ENCODE measurements at regions not wholly inside any gene's neighbourhood (a gene's known extent, or its start where the extent isn't known, plus 50 kb on each side); places are given as distances from the start of the nearest gene placed in this dataset.

- TF ChIP-seq CTCF (IDR thresholded peaks at IDR 0.05; ENCODE audit: insufficient read depth, low read length, poor library complexity, severe bottlenecking) = no peak
- no peak for DNase-seq (ENCODE audit: low read depth)
- H3K36me3 ChIP-seq (ENCODE audit: control insufficient read depth, insufficient read depth, low read length) = no peaks in the 10 kb centered on the region
- H3K4me3 ChIP-seq (ENCODE audit: low read depth, low read length) = no peak overlapping the region
- no peaks in the 10 kb centered on the region for H3K27me3 ChIP-seq (ENCODE audit: control insufficient read depth, insufficient read depth, low read length)
Observed at GRCh38 chr5:67520161-67520908, 323.7 kb upstream of the CD180 start.

DNA sequence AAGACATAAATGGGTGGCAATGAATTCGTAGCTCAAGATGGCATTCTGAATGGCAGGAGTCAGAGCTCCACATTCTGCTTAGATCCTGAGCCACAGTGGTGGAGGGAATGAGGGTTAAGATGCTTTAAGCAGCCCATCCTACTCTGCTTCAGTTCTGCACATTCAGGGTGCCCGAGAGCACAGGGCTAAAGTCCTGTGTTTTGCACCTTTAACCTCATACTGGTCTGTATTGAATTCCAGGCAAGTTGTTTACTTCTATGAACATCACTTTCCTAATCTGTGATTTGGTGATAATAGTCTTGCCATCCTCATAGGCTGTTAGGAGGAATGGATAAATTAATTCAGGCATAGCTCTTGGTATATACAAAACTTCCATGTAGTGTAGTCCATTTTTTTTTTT is 321.6 kb upstream of the CD180 start:
- Histone ChIP-seq H3K27me3 (ENCODE audit: control insufficient read depth, insufficient read depth, low read length) (no peaks in the 10 kb centered on the region), H3K4me3 (ENCODE audit: low read depth, low read length) (no peak overlapping the region), H3K36me3 (ENCODE audit: control insufficient read depth, insufficient read depth, low read length) (no peaks in the 10 kb centered on the region)
- no peak for DNase-seq (ENCODE audit: low read depth)
- no peak for TF ChIP-seq CTCF (IDR thresholded peaks at IDR 0.05; ENCODE audit: insufficient read depth, low read length, poor library complexity, severe bottlenecking)

- H3K27me3 ChIP-seq (ENCODE audit: control insufficient read depth, insufficient read depth, low read length) = no peaks in the 10 kb centered on the region
- no peaks in the 10 kb centered on the region for H3K36me3 ChIP-seq (ENCODE audit: control insufficient read depth, insufficient read depth, low read length)
- TF ChIP-seq CTCF (IDR thresholded peaks at IDR 0.05; ENCODE audit: insufficient read depth, low read length, poor library complexity, severe bottlenecking) = no peak
- no peak overlapping the region for H3K4me3 ChIP-seq (ENCODE audit: low read depth, low read length)
- DNase-seq (ENCODE audit: low read depth) = peak; percentile 7
Observed at GRCh38 chr5:67516948-67517565, 320.5 kb upstream of the CD180 start.

DNA sequence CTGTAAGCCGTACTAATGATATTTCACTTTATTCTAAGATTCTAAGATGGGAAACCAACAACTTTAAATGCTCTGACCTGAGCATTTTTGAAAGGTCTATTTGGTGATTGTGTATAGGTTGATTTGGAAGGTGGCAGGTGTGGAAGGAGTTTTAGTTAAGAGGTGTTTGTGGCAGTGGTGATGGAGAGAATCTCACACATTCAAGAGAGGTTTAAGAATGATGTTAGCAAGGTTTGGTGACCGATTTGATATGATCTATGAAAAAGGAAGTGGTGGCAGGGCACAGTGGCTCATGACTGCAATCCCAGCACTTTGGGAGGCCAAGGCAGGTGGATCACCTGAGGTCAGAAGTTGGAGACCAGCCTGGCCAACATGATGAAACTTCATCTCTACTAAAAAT is 319.2 kb upstream of the CD180 start:
- Histone ChIP-seq H3K27me3 (ENCODE audit: control insufficient read depth, insufficient read depth, low read length) (no peaks in the 10 kb centered on the region), H3K4me3 (ENCODE audit: low read depth, low read length) (no peak overlapping the region), H3K36me3 (ENCODE audit: control insufficient read depth, insufficient read depth, low read length) (no peaks in the 10 kb centered on the region)
- no peak for TF ChIP-seq CTCF (IDR thresholded peaks at IDR 0.05; ENCODE audit: insufficient read depth, low read length, poor library complexity, severe bottlenecking)
- DNase-seq (ENCODE audit: low read depth) = no peak

DNA sequence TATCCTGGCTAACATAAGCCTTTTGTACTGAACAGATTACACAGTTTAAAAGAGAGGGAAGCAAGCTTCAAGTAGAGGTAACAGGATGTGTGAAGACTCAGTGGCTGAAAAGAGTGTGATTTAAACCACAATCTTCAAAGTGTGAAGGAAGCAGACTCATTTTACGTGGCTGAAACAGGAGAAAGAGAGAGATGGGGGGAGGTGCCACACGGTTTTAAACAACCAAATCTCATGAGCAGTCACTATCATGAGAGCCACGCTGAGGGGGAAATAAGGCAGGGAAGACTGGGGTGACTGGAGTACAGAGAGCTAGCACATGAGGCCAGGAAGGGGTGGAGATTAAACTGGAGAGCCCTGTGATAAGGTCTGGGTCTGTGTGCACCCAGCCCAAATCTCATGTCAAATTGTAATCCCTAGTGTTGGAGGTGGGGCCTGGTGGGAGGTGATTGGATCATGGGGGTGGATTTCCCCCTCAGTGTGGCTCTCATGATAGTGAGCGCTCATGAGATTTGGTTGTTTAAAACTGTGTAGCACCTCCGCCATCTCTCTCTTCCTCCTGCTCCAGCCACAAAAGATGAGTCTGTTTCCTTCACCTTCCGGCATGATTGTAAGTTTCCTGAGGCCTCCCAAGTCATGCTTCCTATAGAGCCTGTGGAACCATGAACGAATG is 318.6 kb upstream of the CD180 start:
- no peak overlapping the region for H3K4me3 ChIP-seq (ENCODE audit: low read depth, low read length)
- H3K27me3 ChIP-seq (ENCODE audit: control insufficient read depth, insufficient read depth, low read length) = no peaks in the 10 kb centered on the region
- no peak for DNase-seq (ENCODE audit: low read depth)
- H3K36me3 ChIP-seq (ENCODE audit: control insufficient read depth, insufficient read depth, low read length) = no peaks in the 10 kb centered on the region
- TF ChIP-seq CTCF (IDR thresholded peaks at IDR 0.05; ENCODE audit: insufficient read depth, low read length, poor library complexity, severe bottlenecking) = no peak

Data from kidney epithelial cell (primary cell).